ENCODE measurements at regions not wholly inside any gene's neighbourhood (a gene's known extent, or its start where the extent isn't known, plus 50 kb on each side); places are given as distances from the start of the nearest gene placed in this dataset.

DNA sequence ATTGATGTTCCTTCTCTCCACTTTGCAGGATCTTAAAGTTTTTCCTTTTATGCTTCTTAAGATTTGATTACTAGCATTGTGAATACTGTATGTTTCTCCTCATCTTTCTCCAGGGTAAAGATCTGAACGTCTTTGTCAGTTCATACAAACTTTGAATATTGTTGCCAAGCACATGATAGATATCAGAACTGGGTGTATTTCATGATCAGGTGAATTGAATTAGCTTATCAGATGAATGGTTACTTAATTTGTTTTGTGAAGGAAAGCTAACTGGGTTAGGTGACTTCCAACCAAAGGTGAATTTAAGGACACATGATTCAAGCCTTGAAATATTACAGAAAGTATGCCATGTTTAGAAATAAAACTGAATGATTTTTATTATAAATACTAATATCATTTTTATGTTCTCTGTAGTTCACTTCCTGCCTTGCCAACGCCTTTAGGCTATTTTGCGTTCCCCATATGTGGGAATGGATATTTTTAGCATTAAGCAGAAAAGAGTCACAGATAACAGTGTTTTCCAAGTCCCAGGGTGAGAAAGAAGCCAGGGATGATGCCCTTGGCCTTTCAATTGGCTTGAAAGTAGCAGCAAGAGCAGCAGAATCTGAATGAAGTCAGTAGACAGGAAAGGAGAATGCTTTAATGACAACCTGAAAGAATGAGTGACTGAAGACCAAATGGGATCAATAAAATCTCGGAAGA lies 752.1 kb downstream of the NCAM2 start:
- Histone ChIP-seq H2AFZ (ENCODE audit: insufficient read depth, low read depth, low read length, poor library complexity, severe bottlenecking) (no peak overlapping the region), H3K4me3 (replicated peaks in 1 of 3; ENCODE audit: low read depth in 2 of 3, low read length in 3 of 3) (no peak overlapping the region), H3K27ac (ENCODE audit: low read depth in 1 of 2, low read length in 2 of 2) (no peak overlapping the region), H3K36me3 (replicated peaks in 1 of 2; ENCODE audit: control insufficient read depth in 1 of 2, insufficient read depth in 2 of 2, low read length in 2 of 2) (no peaks in the 10 kb centered on the region), H4K20me1 (ENCODE audit: insufficient read depth, low read length) (no peaks in the 10 kb centered on the region), H3K9ac (ENCODE audit: insufficient read depth, low read length, poor library complexity, severe bottlenecking) (no peak overlapping the region), H3K9me3 (replicated peaks in 1 of 2; ENCODE audit: control insufficient read depth in 1 of 2, insufficient read depth in 1 of 2, low read length in 2 of 2) (peaks cover 16 to 23% of the 10 kb centered on the region in 2 donors), H3K27me3 (ENCODE audit: control insufficient read depth in 2 of 2, insufficient read depth in 2 of 2, low read length in 2 of 2) (no peaks in the 10 kb centered on the region), H3K79me2 (ENCODE audit: insufficient read depth, low read length) (no peaks in the 10 kb centered on the region), H3K4me1 (ENCODE audit: control insufficient read depth in 1 of 2, insufficient read depth in 2 of 2, low read length in 2 of 2) (no peaks in the 10 kb centered on the region), H3K4me2 (replicated peaks; ENCODE audit: extremely low read depth, low read length, poor library complexity, severe bottlenecking) (no peak overlapping the region)
- no peaks in the 10 kb centered on the region for H3K27me3 Mint-ChIP-seq (ENCODE audit: low read depth in 3 of 3)
- no peaks in the 10 kb centered on the region for H3K4me1 Mint-ChIP-seq
- no peak for DNase-seq
- no peak overlapping the region for H3K4me3 Mint-ChIP-seq
- 100% methylated on average over 1 of the region's 4 CpGs for WGBS (ENCODE audit: insufficient coverage)
- no peak overlapping the region for H3K27ac Mint-ChIP-seq
- intact Hi-C loops (cut with micrococcal nuclease): no loop called here
- no peaks in the 10 kb centered on the region for H3K36me3 Mint-ChIP-seq
- TF ChIP-seq, protein P1, sequence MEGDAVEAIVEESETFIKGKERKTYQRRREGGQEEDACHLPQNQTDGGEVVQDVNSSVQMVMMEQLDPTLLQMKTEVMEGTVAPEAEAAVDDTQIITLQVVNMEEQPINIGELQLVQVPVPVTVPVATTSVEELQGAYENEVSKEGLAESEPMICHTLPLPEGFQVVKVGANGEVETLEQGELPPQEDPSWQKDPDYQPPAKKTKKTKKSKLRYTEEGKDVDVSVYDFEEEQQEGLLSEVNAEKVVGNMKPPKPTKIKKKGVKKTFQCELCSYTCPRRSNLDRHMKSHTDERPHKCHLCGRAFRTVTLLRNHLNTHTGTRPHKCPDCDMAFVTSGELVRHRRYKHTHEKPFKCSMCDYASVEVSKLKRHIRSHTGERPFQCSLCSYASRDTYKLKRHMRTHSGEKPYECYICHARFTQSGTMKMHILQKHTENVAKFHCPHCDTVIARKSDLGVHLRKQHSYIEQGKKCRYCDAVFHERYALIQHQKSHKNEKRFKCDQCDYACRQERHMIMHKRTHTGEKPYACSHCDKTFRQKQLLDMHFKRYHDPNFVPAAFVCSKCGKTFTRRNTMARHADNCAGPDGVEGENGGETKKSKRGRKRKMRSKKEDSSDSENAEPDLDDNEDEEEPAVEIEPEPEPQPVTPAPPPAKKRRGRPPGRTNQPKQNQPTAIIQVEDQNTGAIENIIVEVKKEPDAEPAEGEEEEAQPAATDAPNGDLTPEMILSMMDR (IDR thresholded peaks at IDR 0.05): no peak
- H3K9me3 Mint-ChIP-seq: peaks cover 3 to 20% (median 11%) of the 10 kb centered on the region in 7 donors

DNA sequence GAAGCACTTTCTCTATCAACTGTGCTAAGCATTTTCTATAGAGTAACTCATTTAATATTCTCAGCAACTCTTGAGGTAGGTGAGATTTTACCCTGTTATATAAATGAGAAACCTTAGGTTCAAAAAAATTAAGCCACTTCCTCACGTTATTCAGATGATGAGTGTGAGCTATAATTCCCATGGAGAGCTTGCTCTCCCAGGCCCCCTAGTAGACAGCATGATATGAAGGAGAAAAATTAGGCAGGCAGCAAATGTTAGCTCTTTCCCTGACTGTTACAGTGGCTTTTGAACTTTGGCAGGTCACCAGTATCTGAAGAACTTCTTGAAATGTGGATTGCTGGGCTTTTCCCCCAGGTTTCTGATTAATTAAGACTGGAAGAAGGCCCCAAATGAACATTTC lies 753.1 kb downstream of the NCAM2 start:
- no peak overlapping the region for H3K4me3 Mint-ChIP-seq
- no peak overlapping the region for H3K27ac Mint-ChIP-seq
- no peaks in the 10 kb centered on the region for H3K27me3 ChIP-seq (ENCODE audit: control insufficient read depth in 2 of 2, insufficient read depth in 2 of 2, low read length in 2 of 2)
- no peaks in the 10 kb centered on the region for H3K4me1 ChIP-seq (ENCODE audit: control insufficient read depth in 1 of 2, insufficient read depth in 2 of 2, low read length in 2 of 2)
- H3K36me3 ChIP-seq (replicated peaks in 1 of 2; ENCODE audit: control insufficient read depth in 1 of 2, insufficient read depth in 2 of 2, low read length in 2 of 2): no peaks in the 10 kb centered on the region
- H3K9ac ChIP-seq (ENCODE audit: insufficient read depth, low read length, poor library complexity, severe bottlenecking): no peak overlapping the region
- no peaks in the 10 kb centered on the region for H4K20me1 ChIP-seq (ENCODE audit: insufficient read depth, low read length)
- no peaks in the 10 kb centered on the region for H3K4me1 Mint-ChIP-seq
- peaks cover 2 to 18% (median 11%) of the 10 kb centered on the region in 7 donors for H3K9me3 Mint-ChIP-seq
- H3K27ac ChIP-seq (ENCODE audit: low read depth in 1 of 2, low read length in 2 of 2): no peak overlapping the region
- no peak for DNase-seq
- intact Hi-C loops (cut with micrococcal nuclease): no loop called here
- H3K4me2 ChIP-seq (replicated peaks; ENCODE audit: extremely low read depth, low read length, poor library complexity, severe bottlenecking): no peak overlapping the region
- no CpG with 5 or more reads among the region's 1 CpG for WGBS (ENCODE audit: insufficient coverage)
- H3K36me3 Mint-ChIP-seq: no peaks in the 10 kb centered on the region
- no peaks in the 10 kb centered on the region for H3K27me3 Mint-ChIP-seq (ENCODE audit: low read depth in 3 of 3)
- H3K4me3 ChIP-seq (replicated peaks in 1 of 3; ENCODE audit: low read depth in 2 of 3, low read length in 3 of 3): no peak overlapping the region
- TF ChIP-seq, protein P1 (IDR thresholded peaks at IDR 0.05): no peak
- H3K79me2 ChIP-seq (ENCODE audit: insufficient read depth, low read length): no peaks in the 10 kb centered on the region
- no peak overlapping the region for H2AFZ ChIP-seq (ENCODE audit: insufficient read depth, low read depth, low read length, poor library complexity, severe bottlenecking)
- H3K9me3 ChIP-seq (replicated peaks in 1 of 2; ENCODE audit: control insufficient read depth in 1 of 2, insufficient read depth in 1 of 2, low read length in 2 of 2): peaks cover 8 to 19% of the 10 kb centered on the region in 2 donors
